ENCODE measurements at regions not wholly inside any gene's neighbourhood (a gene's known extent, or its start where the extent isn't known, plus 50 kb on each side); places are given as distances from the start of the nearest gene placed in this dataset.

DNA sequence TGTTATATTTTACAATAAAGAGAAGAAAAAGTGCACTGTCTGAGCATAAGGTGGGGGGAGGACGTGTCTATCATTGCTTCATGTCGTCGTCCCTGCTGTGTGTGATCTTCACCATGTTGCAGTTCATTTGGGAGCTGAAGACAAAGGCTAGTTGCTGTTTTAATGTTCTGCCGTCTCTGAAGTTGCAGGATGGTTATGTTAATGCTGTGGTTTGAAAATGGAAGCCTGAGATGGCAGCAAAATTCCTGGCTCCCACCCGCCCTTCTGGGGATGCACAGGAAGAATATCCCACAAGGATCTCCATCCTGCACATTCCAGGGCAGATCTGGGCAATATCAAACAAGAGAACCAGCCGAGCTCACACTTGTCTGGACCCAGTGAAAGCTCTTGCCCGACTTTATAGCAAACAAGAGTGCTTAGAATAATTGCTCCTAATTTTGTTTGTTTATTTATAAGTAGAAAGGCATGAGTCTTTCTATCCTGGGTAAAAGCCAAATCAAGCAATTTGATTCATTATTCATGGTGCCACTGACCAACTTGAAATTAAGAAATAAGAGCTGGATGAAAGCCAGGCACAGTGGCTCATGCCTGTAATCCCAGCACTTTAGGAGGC lies 110.3 kb upstream of the ABCC4 start (continued):
- TF ChIP-seq, protein P1, sequence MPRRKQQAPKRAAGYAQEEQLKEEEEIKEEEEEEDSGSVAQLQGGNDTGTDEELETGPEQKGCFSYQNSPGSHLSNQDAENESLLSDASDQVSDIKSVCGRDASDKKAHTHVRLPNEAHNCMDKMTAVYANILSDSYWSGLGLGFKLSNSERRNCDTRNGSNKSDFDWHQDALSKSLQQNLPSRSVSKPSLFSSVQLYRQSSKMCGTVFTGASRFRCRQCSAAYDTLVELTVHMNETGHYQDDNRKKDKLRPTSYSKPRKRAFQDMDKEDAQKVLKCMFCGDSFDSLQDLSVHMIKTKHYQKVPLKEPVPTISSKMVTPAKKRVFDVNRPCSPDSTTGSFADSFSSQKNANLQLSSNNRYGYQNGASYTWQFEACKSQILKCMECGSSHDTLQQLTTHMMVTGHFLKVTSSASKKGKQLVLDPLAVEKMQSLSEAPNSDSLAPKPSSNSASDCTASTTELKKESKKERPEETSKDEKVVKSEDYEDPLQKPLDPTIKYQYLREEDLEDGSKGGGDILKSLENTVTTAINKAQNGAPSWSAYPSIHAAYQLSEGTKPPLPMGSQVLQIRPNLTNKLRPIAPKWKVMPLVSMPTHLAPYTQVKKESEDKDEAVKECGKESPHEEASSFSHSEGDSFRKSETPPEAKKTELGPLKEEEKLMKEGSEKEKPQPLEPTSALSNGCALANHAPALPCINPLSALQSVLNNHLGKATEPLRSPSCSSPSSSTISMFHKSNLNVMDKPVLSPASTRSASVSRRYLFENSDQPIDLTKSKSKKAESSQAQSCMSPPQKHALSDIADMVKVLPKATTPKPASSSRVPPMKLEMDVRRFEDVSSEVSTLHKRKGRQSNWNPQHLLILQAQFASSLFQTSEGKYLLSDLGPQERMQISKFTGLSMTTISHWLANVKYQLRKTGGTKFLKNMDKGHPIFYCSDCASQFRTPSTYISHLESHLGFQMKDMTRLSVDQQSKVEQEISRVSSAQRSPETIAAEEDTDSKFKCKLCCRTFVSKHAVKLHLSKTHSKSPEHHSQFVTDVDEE (CRISPR knock-in tag; IDR thresholded peaks at IDR 0.05) = no peak
- TF ChIP-seq ZC3H10 (CRISPR knock-in tag; IDR thresholded peaks at IDR 0.05) (no peak), RARB (CRISPR knock-in tag; IDR thresholded peaks at IDR 0.05) (no peak), ISL1 (CRISPR knock-in tag; IDR thresholded peaks at IDR 0.05) (no peak), PPARA (CRISPR knock-in tag; IDR thresholded peaks at IDR 0.05; ENCODE audit: borderline replicate concordance) (no peak)
- TF ChIP-seq, protein P2, sequence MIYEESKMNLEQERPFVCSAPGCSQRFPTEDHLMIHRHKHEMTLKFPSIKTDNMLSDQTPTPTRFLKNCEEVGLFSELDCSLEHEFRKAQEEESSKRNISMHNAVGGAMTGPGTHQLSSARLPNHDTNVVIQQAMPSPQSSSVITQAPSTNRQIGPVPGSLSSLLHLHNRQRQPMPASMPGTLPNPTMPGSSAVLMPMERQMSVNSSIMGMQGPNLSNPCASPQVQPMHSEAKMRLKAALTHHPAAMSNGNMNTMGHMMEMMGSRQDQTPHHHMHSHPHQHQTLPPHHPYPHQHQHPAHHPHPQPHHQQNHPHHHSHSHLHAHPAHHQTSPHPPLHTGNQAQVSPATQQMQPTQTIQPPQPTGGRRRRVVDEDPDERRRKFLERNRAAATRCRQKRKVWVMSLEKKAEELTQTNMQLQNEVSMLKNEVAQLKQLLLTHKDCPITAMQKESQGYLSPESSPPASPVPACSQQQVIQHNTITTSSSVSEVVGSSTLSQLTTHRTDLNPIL (CRISPR knock-in tag; IDR thresholded peaks at IDR 0.05; ENCODE audit: low read depth) = no peak

DNA sequence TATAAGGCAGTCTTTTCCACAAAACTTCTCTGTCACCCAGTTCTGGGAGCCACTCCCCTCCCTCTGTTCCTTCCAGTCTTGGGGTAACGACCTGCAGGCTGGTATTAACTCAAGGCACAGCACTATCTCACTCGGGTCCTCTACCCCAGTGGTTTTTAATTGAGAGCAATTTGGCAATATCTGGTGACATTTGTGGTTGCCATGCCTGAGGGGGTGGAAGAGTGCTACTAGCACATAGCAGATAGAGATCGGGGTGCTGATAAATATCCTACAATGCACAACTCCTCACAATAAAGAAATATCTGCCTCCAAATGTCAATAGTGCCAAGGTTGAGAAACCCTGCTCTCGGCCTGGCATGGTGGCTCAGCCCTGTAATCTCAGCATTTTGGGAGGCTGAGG lies 117.7 kb upstream of the ABCC4 start:
- ATAC-seq = no peak
- TF ChIP-seq, protein P1 (CRISPR knock-in tag; IDR thresholded peaks at IDR 0.05) = no peak
- TF ChIP-seq ZFP3 (CRISPR knock-in tag; IDR thresholded peaks at IDR 0.05) (no peak), TCF4 (CRISPR knock-in tag; IDR thresholded peaks at IDR 0.05; ENCODE audit: borderline replicate concordance) (no peak), ZNF70 (CRISPR knock-in tag; IDR thresholded peaks at IDR 0.05) (no peak), ZNF8 (CRISPR knock-in tag; IDR thresholded peaks at IDR 0.05) (no peak), PPARA (CRISPR knock-in tag; IDR thresholded peaks at IDR 0.05; ENCODE audit: borderline replicate concordance) (no peak), ARNTL (CRISPR knock-in tag; IDR thresholded peaks at IDR 0.05; ENCODE audit: borderline replicate concordance, low read depth) (no peak), OSR1 (CRISPR knock-in tag; IDR thresholded peaks at IDR 0.05) (no peak), ZFP30 (CRISPR knock-in tag; IDR thresholded peaks at IDR 0.05) (no peak), ISL1 (CRISPR knock-in tag; IDR thresholded peaks at IDR 0.05) (no peak)
- TF ChIP-seq, protein P2 (CRISPR knock-in tag; IDR thresholded peaks at IDR 0.05; ENCODE audit: low read depth) = no peak
- TF ChIP-seq, protein P3, sequence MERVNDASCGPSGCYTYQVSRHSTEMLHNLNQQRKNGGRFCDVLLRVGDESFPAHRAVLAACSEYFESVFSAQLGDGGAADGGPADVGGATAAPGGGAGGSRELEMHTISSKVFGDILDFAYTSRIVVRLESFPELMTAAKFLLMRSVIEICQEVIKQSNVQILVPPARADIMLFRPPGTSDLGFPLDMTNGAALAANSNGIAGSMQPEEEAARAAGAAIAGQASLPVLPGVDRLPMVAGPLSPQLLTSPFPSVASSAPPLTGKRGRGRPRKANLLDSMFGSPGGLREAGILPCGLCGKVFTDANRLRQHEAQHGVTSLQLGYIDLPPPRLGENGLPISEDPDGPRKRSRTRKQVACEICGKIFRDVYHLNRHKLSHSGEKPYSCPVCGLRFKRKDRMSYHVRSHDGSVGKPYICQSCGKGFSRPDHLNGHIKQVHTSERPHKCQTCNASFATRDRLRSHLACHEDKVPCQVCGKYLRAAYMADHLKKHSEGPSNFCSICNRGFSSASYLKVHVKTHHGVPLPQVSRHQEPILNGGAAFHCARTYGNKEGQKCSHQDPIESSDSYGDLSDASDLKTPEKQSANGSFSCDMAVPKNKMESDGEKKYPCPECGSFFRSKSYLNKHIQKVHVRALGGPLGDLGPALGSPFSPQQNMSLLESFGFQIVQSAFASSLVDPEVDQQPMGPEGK (CRISPR knock-in tag; IDR thresholded peaks at IDR 0.05; ENCODE audit: borderline replicate concordance) = no peak

DNA sequence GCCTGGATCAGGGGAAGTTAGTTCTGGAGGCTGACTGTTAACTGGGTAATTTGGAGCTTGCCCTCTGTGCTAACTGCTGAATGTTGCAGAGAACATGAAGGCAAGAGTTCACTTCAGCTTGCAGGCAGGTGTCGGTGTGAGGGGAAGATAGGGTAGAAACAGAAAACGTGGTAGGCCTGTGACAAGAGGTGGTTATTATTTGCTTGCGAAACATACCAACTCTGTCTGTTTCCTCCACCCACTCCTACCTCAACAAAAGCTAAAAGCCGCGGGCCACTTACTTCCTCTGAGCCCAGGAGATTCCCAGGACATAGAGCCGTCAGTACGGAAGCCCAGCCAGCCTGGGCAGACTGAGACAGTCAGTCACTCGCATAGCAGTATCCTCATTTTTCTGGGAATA lies 119.2 kb upstream of the ABCC4 start:
- no peak for ATAC-seq
- TF ChIP-seq ZNF70 (CRISPR knock-in tag; IDR thresholded peaks at IDR 0.05) (no peak), ZFP3 (CRISPR knock-in tag; IDR thresholded peaks at IDR 0.05) (no peak), ESRRG (CRISPR knock-in tag; IDR thresholded peaks at IDR 0.05) (no peak), PPARA (CRISPR knock-in tag; IDR thresholded peaks at IDR 0.05; ENCODE audit: borderline replicate concordance) (no peak), TOX (CRISPR knock-in tag; IDR thresholded peaks at IDR 0.05; ENCODE audit: borderline replicate concordance) (no peak), ZNF8 (CRISPR knock-in tag; IDR thresholded peaks at IDR 0.05) (no peak), ARNTL (CRISPR knock-in tag; IDR thresholded peaks at IDR 0.05; ENCODE audit: borderline replicate concordance, low read depth) (no peak), BACH2 (CRISPR knock-in tag; IDR thresholded peaks at IDR 0.05; ENCODE audit: borderline replicate concordance) (no peak), ZC3H10 (CRISPR knock-in tag; IDR thresholded peaks at IDR 0.05) (no peak), GLIS3 (CRISPR knock-in tag; IDR thresholded peaks at IDR 0.05) (no peak), CSDC2 (CRISPR knock-in tag; IDR thresholded peaks at IDR 0.05) (no peak), ISL1 (CRISPR knock-in tag; IDR thresholded peaks at IDR 0.05) (no peak)
- TF ChIP-seq, protein P4, sequence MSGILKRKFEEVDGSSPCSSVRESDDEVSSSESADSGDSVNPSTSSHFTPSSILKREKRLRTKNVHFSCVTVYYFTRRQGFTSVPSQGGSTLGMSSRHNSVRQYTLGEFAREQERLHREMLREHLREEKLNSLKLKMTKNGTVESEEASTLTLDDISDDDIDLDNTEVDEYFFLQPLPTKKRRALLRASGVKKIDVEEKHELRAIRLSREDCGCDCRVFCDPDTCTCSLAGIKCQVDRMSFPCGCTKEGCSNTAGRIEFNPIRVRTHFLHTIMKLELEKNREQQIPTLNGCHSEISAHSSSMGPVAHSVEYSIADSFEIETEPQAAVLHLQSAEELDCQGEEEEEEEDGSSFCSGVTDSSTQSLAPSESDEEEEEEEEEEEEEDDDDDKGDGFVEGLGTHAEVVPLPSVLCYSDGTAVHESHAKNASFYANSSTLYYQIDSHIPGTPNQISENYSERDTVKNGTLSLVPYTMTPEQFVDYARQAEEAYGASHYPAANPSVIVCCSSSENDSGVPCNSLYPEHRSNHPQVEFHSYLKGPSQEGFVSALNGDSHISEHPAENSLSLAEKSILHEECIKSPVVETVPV (CRISPR knock-in tag; IDR thresholded peaks at IDR 0.05) = no peak
- TF ChIP-seq, protein P1 (CRISPR knock-in tag; IDR thresholded peaks at IDR 0.05) = no peak
- TF ChIP-seq, protein P2 (CRISPR knock-in tag; IDR thresholded peaks at IDR 0.05; ENCODE audit: low read depth) = no peak

Data from SK-N-SH treated with all-trans-retinoic acid at 6 μM for 48 hours (cell line).